Mucosa of gallbladder (tissue), 1 donor: ENCODE measurements at regions not wholly inside any gene's neighbourhood (a gene's known extent, or its start where the extent isn't known, plus 50 kb on each side); places are given as distances from the start of the nearest gene placed in this dataset.
"Not testable (repeated sequence)": the region's sequence is repeated elsewhere in the genome, so short reads cannot be mapped to it uniquely, and the experiment has no call there.

ENCODE experiments used
- DNase-seq: peaks from one replicate; pipeline ENCODE4 v3.0.0-alpha.2; 2020; ENCODE audit warnings: low spot score
- donor health status: DM: no; HTN: no; CAD: no.

GRCh38 chr3:103470498-103470897 is 1035.7 kb downstream of the ZPLD1 start:
- DNase-seq: no peak

DNA sequence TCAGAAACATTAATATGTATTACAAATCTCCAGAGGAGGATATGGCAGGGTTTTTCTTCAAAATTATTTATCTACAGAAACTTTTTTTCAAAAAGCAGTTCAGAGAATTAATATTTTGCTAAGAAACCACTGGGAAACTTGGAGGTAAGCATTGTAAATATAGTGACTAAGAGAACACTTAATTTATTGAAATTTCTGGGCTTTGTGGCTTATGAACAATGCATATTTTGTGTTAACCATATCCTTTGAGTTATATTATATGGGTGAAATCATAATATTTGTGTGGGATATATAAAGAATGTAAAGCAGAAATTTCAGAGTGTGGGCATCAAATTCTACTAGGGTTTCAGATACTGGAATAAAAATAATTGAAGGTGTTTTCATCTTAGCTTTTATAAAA is 1059.2 kb downstream of the ZPLD1 start:
- no peak for DNase-seq

GRCh38 chr3:103494512-103494911 is 1059.7 kb downstream of the ZPLD1 start:
- DNase-seq: no peak

DNA sequence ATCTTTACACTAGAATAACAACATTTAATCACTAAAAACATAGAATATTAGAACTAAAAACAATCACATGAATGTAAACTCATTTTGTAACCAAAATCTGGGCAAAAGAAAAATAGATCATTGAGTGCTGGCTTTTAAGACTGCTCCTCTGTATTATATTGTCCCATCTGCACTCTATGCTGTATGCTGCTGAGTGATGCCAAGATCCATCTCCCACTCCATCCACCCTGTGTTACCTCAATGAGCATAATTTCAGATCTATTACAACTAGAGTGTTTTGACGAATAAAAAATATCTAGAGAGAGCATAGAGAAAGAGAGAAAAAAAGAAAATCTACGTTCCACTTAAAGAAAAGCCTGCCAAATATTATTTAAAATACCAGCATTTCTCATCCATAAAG is 1060.4 kb downstream of the ZPLD1 start:
- no peak for DNase-seq

GRCh38 chr3:103499132-103499900 is 1064.5 kb downstream of the ZPLD1 start:
- no peak for DNase-seq

- DNase-seq: no peak
Measured at GRCh38 chr3:103499967-103500366, 1065.2 kb downstream of the ZPLD1 start.

DNA sequence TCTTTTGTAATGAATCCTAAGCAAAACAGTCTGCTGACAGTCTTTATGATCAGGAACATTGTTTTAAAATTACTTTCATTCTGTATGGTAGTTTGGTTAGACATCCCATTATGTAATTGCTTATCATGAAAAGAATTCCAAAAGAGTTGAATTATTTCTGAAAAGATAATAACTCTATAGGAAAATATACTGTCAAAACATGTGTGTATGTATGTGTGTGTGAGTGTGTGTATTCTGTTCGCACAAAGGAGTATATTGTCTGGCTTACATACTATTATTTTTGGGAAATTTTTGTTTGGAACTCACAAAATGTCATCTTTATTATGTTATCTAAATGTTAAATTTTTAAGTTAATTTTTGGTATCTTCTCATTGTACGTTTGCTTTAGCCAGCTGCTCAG is 1075.9 kb downstream of the ZPLD1 start:
- no peak for DNase-seq

GRCh38 chr3:103511891-103512290 is 1077.1 kb downstream of the ZPLD1 start:
- no peak for DNase-seq

DNA sequence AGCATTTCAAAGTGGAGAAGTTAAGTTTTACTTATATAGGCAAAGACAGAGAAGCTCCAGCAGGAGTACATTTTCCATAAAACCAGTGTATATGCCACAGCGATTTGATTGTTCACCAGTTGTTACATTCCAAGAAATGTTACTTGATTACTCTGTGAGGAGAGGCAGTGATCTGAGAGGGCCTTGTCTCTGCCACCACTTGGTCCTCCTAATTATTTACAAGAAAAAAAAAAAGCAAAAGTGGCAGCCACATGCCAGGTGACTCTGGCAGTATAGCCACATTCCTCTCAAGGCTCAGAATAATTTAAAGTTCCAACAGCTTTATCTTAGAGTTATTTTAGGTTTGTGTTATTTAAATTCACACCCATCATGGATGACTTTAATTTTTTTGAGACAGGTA is 1077.8 kb downstream of the ZPLD1 start:
- DNase-seq: no peak

DNA sequence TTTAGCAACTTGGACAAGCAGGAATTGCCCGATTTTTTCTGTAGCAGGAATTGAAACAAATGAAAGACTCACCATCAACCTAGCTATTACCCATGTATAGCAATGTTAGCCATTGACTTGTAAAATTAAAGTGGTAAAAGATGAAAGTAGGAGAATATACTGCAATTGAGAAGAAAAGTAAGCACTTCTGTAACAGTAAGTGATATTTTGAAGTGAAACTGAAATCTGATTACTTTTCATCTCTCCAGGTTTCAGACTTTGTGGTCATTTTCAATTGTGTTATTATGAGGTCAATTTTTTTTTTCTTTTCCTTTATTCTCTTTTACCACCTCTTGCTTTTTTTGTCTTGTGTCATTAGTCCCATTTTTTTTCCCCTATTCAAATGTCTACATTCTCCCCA is 1078.2 kb downstream of the ZPLD1 start:
- no peak for DNase-seq

GRCh38 chr3:103515116-103515515 is 1080.3 kb downstream of the ZPLD1 start:
- no peak for DNase-seq

DNA sequence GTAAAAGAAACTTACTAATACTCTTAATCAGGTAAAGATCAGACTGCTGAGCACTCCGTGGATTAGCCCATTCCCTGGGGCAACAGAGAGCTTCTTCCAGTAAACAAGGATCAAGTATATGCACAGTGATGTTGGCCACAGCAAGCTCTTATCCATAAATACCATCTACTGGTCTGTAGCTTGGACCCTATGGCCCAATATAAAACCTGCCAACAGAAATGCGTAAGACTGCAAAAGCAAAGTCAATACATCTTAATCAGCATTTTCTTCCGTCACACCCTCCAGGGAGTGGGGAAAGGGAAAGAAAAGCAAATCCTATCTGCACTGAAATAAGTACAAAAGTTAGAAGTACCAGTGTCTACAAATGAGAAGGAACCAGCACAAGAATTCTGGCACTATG is 1082.1 kb downstream of the ZPLD1 start:
- DNase-seq: no peak

DNA sequence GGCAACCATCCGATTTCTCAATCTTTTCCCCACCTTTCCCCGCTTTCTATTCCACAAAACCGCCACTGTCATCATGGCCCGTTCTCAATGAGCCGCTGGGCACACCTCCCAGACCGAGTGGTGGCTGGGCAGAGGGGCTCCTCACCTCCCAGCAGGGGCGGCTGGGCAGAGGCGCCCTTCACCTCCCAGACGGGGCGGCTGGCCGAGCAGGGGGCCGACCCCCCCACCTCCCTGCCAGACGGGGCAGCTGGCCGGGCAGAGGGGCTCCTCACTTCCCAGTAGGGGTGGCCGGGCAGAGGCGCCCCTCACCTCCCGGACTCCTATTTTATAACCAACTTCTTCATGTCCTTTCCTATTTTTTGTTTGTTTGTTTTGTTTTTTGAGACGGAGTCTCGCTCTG is 1096.5 kb downstream of the ZPLD1 start:
- not testable (repeated sequence) for DNase-seq

GRCh38 chr3:103532986-103533385 is 1098.2 kb downstream of the ZPLD1 start:
- DNase-seq: no peak

- DNase-seq: no peak
Measured at GRCh38 chr3:103554451-103554850, 1119.6 kb downstream of the ZPLD1 start.

- not testable (repeated sequence) for DNase-seq
Measured at GRCh38 chr3:103564116-103564515, 1129.3 kb downstream of the ZPLD1 start.

- DNase-seq: no peak
Measured at GRCh38 chr3:103585809-103586208, 1151.0 kb downstream of the ZPLD1 start.

DNA sequence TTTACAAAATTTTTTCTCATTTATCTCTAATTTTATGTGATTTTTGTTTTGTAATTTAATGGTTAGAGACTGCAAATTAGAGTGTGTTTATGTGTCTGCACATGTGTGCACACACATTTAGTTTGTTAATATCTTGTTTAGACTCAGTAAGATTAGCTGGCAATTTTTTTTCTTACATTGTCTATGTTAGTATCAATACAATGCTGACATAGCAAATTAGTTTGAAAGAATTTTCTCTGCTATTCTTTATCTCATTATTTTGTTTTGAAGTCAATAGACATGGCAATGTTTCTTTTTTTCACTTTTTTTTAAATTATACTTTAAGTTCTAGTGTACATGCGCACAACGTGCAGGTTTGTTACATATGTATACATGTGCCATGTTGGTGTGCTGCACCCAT is 1155.0 kb downstream of the ZPLD1 start:
- no peak for DNase-seq

GRCh38 chr3:103600844-103601243 is 1166.0 kb downstream of the ZPLD1 start:
- no peak for DNase-seq

GRCh38 chr3:103601666-103602065 is 1166.9 kb downstream of the ZPLD1 start:
- DNase-seq: no peak

- no peak for DNase-seq
Measured at GRCh38 chr3:103609472-103609871, 1174.7 kb downstream of the ZPLD1 start.

- no peak for DNase-seq
Measured at GRCh38 chr3:103613397-103614156, 1178.8 kb downstream of the ZPLD1 start.

- DNase-seq: no peak
Measured at GRCh38 chr3:103614719-103615118, 1179.9 kb downstream of the ZPLD1 start.
